Subcutaneous abdominal adipose tissue (tissue), 5 donors: ENCODE measurements at regions not wholly inside any gene's neighbourhood (a gene's known extent, or its start where the extent isn't known, plus 50 kb on each side); places are given as distances from the start of the nearest gene placed in this dataset.

ENCODE experiments used
- H3K27ac ChIP-seq: one replicate; pipeline ENCODE4 v1.7.0; 2013; ENCODE audit warnings: low read depth, mild to moderate bottlenecking, inconsistent platforms, low read length, moderate library complexity
- H3K27me3 ChIP-seq, 5 donors: one replicate each; pipeline ENCODE4 v1.7.0; 2013; ENCODE audit warnings: low read length in 5 of 5, inconsistent platforms in 1 of 5; ENCODE audit not compliant: control insufficient read depth in 5 of 5, insufficient read depth in 4 of 5
- H3K36me3 ChIP-seq, 5 donors: one replicate each; pipeline ENCODE4 v1.7.0; 2013; ENCODE audit warnings: low read length in 5 of 5; ENCODE audit not compliant: control insufficient read depth in 5 of 5, insufficient read depth in 5 of 5
- H3K4me1 ChIP-seq, 5 donors: one replicate each; pipeline ENCODE4 v1.7.0; 2013; ENCODE audit warnings: low read length in 5 of 5, mild to moderate bottlenecking in 3 of 5, moderate library complexity in 1 of 5; ENCODE audit not compliant: control insufficient read depth in 5 of 5, insufficient read depth in 5 of 5
- H3K4me3 ChIP-seq, 5 donors: one replicate each; pipeline ENCODE4 v1.7.0; 2013; ENCODE audit warnings: low read length in 5 of 5, low read depth in 1 of 5
- H3K9ac ChIP-seq, 5 donors: one replicate each; pipeline ENCODE4 v1.7.0; 2013; ENCODE audit warnings: low read length in 5 of 5, mild to moderate bottlenecking in 4 of 5, moderate library complexity in 3 of 5
- H3K9me3 ChIP-seq, 5 donors: one replicate each; pipeline ENCODE4 v1.7.0; 2013; ENCODE audit warnings: low read length in 5 of 5; ENCODE audit not compliant: control insufficient read depth in 5 of 5
- donor health status: healthy.
- donor health status: healthy.
- donor health status: healthy.
- donor health status: healthy.
- donor health status: healthy.

- H3K9ac ChIP-seq = no peak overlapping the region
- H3K27ac ChIP-seq = no peak overlapping the region
- no peaks in the 10 kb centered on the region for H3K27me3 ChIP-seq
- H3K4me1 ChIP-seq = peaks cover 0 to 14% (median 5%) of the 10 kb centered on the region in 5 donors
- no peak overlapping the region for H3K4me3 ChIP-seq
- peaks cover 0 to 2% (median 0%) of the 10 kb centered on the region in 5 donors for H3K9me3 ChIP-seq
- no peaks in the 10 kb centered on the region for H3K36me3 ChIP-seq
Measured at GRCh38 chr4:38581426-38582106, 82.4 kb upstream of the KLF3 start.

DNA sequence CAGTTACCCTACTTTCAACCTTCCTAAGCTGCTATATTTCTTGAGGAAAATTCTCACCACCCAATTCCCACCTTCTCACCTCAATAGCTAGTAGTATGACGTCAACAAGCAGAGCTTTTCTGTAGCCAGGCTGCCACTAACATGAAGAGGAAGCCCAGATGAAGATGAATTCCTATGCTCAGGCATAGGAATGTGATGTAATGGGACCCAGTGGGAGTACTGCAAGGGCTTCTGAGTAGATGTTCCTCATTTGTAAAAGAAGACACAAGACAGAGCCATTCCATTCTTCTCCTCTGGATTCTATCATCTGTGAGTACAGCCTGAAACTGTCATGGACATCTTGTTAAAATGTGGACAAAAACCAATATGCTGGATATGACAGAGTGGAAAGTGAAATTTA lies 81.6 kb upstream of the KLF3 start:
- Histone ChIP-seq H3K27ac (no peak overlapping the region), H3K9ac (no peak overlapping the region), H3K9me3 (peaks cover 0 to 2% (median 0%) of the 10 kb centered on the region in 5 donors), H3K4me1 (peaks cover 0 to 9% (median 2%) of the 10 kb centered on the region in 5 donors), H3K27me3 (no peaks in the 10 kb centered on the region), H3K36me3 (no peaks in the 10 kb centered on the region), H3K4me3 (no peak overlapping the region)

- Histone ChIP-seq H3K9me3 (peaks cover 0 to 2% (median 0%) of the 10 kb centered on the region in 5 donors), H3K4me1 (peaks cover 0 to 7% (median 0%) of the 10 kb centered on the region in 5 donors), H3K36me3 (no peaks in the 10 kb centered on the region), H3K27me3 (no peaks in the 10 kb centered on the region), H3K9ac (no peak overlapping the region), H3K4me3 (no peak overlapping the region), H3K27ac (no peak overlapping the region)
Measured at GRCh38 chr4:38582889-38583470, 81.0 kb upstream of the KLF3 start.

GRCh38 chr4:38585871-38586270 lies 78.1 kb upstream of the KLF3 start:
- H3K4me3 ChIP-seq = no peak overlapping the region

DNA sequence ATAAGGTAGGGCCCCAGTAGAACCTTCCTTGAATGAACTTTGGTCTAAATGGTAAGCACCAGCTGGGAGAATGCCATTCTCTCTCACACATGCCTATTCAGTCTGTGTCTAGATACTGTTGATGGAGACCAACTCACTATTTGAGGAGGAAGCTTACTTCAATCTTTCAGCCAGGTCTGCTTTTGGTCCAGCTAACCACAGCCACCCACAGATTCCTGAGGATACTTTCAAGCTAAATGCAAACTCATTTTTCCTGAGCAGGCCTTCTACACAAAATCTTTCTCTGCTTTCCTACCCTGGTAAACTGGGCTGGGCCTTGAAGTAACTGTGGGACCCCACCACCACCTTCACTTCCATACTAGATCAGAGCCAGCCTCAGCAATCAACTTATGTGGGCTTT lies 76.9 kb upstream of the KLF3 start:
- Histone ChIP-seq H3K9ac (no peak overlapping the region), H3K4me3 (no peak overlapping the region), H3K4me1 (peaks cover 0 to 10% (median 9%) of the 10 kb centered on the region in 5 donors), H3K27ac (no peak overlapping the region), H3K27me3 (no peaks in the 10 kb centered on the region), H3K9me3 (peaks cover 0 to 9% (median 5%) of the 10 kb centered on the region in 5 donors), H3K36me3 (no peaks in the 10 kb centered on the region)

More at GRCh38 chr4:38585871-38586270, 78.1 kb upstream of the KLF3 start:
- no peaks in the 10 kb centered on the region for H3K27me3 ChIP-seq
- H3K9ac ChIP-seq = no peak overlapping the region
- H3K36me3 ChIP-seq = no peaks in the 10 kb centered on the region
- peaks cover 0 to 5% (median under 1%) of the 10 kb centered on the region in 5 donors for H3K9me3 ChIP-seq
- H3K27ac ChIP-seq = no peak overlapping the region
- peaks cover 0 to 5% (median 0%) of the 10 kb centered on the region in 5 donors for H3K4me1 ChIP-seq

GRCh38 chr4:38590046-38590445 lies 74.0 kb upstream of the KLF3 start:
- Histone ChIP-seq H3K27ac (no peak overlapping the region), H3K9me3 (peaks cover 0 to 7% (median 5%) of the 10 kb centered on the region in 5 donors), H3K9ac (no peak overlapping the region), H3K4me3 (no peak overlapping the region), H3K4me1 (peaks cover 0 to 19% (median 14%) of the 10 kb centered on the region in 5 donors), H3K36me3 (no peaks in the 10 kb centered on the region), H3K27me3 (no peaks in the 10 kb centered on the region)

- Histone ChIP-seq H3K27me3 (no peaks in the 10 kb centered on the region), H3K9me3 (peaks cover 0 to 7% (median 5%) of the 10 kb centered on the region in 5 donors), H3K9ac (no peak overlapping the region), H3K27ac (peak overlapping the region; percentile 59), H3K36me3 (no peaks in the 10 kb centered on the region), H3K4me1 (peaks cover 0 to 19% (median 11%) of the 10 kb centered on the region in 5 donors), H3K4me3 (peak overlapping the region in 1 of 5 donors; percentile 42)
Measured at GRCh38 chr4:38591617-38592337, 72.2 kb upstream of the KLF3 start.

- Histone ChIP-seq H3K4me1 (peaks cover 0 to 8% (median 4%) of the 10 kb centered on the region in 5 donors), H3K9me3 (no peaks in the 10 kb centered on the region), H3K27ac (no peak overlapping the region), H3K9ac (no peak overlapping the region), H3K27me3 (no peaks in the 10 kb centered on the region), H3K4me3 (no peak overlapping the region), H3K36me3 (no peaks in the 10 kb centered on the region)
Measured at GRCh38 chr4:38598489-38598888, 65.5 kb upstream of the KLF3 start.

- Histone ChIP-seq H3K9me3 (no peaks in the 10 kb centered on the region), H3K9ac (no peak overlapping the region), H3K36me3 (no peaks in the 10 kb centered on the region), H3K4me1 (peaks cover 0 to 11% (median 6%) of the 10 kb centered on the region in 5 donors), H3K4me3 (no peak overlapping the region), H3K27ac (no peak overlapping the region), H3K27me3 (no peaks in the 10 kb centered on the region)
Measured at GRCh38 chr4:38600575-38600974, 63.4 kb upstream of the KLF3 start.
